NCI-H2107 (cell line): ENCODE measurements at regions not wholly inside any gene's neighbourhood (a gene's known extent, or its start where the extent isn't known, plus 50 kb on each side); places are given as distances from the start of the nearest gene placed in this dataset.

ENCODE experiments used
- DNase-seq: peaks from one replicate; lab custom pipeline; 2025; lab: John Stamatoyannopoulos, UW

DNA sequence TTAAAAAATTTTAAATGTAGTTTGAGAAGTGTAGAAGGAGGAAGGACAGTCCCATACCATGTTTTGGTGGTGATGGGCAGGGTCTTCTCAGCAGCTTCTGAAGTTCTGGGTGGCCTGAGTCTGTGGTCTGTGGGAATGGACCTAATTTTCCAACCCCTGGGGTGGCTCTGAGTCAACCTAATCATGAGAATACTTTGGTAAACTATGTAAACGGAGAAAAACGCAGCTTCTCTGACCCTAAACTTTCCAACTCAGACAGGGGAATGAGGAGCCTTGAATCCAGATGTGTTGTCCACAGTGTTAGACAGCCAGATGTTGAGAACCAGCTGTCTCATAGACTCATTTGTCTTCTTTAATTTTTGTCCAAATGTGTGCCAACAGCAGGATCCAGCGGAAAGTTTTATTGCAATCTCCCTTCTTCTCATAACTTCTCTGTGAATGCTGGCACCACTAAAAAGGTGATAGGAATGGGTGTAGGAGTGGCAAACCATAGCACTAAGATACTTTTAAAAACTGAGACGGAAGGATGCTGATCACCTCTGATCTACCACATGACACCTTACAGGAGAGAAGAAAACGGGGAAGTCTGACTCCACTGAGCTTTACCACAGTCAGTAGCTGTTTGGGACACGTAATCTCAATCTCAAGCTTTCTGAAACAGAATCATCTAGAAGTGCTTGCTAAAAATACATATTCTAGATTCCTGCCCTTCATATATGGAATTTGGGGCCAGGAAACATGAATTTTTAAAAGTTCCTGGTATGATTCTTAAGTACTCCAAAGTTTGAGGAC is 90.5 kb upstream of the PHYHIPL start:
- no peak for DNase-seq

DNA sequence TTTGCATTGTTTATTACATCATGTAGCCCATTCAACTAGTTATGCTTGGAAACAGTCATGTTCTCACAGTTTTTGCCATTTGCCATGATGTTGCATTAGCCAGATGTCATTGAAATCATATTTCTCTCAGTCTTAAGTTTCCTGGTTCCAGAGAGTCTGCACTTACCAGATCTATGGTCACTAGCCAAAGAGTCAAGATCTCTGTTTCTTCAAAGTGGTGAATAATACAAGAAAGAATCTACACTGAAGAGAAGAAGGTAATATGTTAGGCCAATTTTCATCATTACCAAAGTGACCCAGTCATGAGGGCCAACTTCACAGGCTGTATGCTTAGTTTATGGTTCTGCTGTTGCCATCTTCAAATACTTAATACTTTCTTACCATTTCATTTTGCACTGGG is 89.0 kb upstream of the PHYHIPL start:
- DNase-seq = no peak

- no peak for DNase-seq
Observed at GRCh38 chr10:59088912-59089573, 87.4 kb upstream of the PHYHIPL start.

- no peak for DNase-seq
Observed at GRCh38 chr10:59090817-59091622, 85.4 kb upstream of the PHYHIPL start.

GRCh38 chr10:59093461-59093860 is 83.0 kb upstream of the PHYHIPL start:
- no peak for DNase-seq

- DNase-seq = no peak
Observed at GRCh38 chr10:59096631-59097030, 79.8 kb upstream of the PHYHIPL start.

GRCh38 chr10:59098387-59098786 is 78.1 kb upstream of the PHYHIPL start:
- DNase-seq = no peak

GRCh38 chr10:59098831-59099452 is 77.5 kb upstream of the PHYHIPL start:
- DNase-seq = no peak

DNA sequence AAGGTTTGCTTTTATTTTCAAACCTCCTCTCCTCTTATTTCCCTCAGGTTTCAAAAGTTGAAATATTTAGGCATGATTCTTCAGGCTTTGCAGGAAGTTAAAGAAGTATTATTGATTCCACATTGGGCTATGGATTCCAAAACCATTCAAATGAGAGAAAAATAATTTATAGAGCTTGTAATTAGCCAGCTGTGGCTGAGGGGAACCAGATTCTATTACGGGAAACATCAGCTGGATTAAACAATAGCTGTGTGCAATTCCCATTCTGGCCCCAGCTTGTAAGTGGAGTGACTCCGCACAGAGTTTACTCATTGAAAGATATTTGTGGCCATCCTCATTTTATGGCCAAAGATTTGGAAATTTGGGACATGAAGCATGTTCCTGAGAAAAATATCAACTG is 77.0 kb upstream of the PHYHIPL start:
- DNase-seq = no peak

- DNase-seq = no peak
Observed at GRCh38 chr10:59102394-59102793, 74.0 kb upstream of the PHYHIPL start.

DNA sequence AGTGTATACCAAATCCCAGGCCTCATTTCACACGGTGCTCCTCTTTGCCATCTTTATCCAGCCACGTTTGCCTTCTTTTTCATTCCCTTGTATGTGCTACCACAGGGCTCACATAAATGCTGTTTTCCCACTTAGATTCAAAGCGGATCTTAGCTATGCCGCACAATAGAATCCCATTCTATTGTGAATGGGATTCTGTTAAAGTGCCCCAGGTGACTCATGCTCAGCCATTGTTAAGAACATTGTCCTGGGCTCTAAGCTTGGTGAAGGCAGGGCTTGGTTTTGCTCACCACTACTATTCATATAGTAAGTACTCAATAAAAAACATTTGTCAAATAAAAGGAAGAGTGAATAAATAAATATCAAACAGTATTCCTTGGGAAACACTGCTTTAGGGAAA is 72.3 kb upstream of the PHYHIPL start:
- no peak for DNase-seq

DNA sequence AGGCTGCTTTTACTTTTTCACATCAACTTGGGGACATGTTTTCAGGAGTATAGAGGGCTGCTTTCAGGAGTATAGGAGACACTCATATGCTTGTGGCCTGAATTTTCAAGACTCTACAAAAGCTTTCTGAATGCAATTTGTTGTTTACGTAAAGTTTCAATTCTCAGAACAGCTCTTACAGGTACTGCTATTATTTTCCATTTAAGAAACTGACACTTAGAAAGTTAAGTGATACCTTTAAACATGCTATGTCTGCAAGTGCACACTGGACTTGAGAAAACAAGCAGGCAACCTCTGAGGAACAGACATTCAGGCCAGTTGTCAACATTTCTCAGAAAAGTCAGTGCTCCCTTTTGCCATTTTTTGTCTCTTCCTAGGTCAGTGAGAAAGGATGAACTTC is 70.0 kb upstream of the PHYHIPL start:
- no peak for DNase-seq

DNA sequence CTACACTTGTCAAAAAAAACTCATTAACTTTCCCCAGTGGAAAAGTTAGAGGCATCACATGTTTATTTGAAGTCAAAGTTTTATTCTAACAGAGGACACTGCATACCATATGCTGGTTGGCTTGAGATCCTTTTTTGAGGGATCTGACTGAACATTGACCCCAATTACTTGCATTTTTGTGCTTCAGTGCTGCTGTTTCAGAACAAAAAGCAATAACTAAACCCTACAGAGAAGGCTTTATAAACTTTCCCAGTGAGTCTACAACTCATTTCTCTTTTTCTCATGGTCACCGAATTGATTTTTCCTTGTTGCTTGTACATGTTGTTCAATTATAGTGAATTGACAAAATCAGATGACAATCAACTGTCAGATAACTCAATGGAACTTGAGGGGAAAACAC is 69.3 kb upstream of the PHYHIPL start:
- DNase-seq = no peak

DNA sequence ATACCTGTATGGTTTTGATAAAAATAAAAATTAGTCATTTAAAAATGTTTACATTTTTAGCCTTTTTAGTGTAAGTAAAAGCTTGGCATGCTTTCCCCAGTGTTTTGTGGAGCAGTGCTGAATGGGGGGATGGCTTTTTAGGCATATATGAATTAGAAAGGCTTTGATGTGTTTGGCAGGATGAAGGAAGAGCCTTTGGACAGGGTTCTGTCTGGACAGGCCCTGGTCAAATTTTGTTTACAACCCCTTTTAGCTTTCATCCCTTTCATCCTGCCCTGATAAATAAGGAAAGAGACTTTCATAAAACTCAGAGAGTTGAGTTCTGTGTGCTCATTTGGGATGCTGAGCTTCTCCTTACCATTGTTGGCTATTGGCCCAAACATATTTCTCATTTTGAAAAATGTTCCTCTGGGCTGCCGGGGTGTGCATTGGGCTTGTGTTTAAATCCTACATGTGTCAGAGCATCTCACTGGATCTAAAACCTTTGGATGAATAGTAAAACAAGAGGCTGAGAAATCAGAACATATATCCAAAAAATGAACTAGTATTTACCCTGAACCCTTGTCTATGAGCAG is 68.1 kb upstream of the PHYHIPL start:
- DNase-seq = no peak

- DNase-seq = no peak
Observed at GRCh38 chr10:59108886-59109288, 67.6 kb upstream of the PHYHIPL start.

- DNase-seq = no peak
Observed at GRCh38 chr10:59109826-59110225, 66.6 kb upstream of the PHYHIPL start.

DNA sequence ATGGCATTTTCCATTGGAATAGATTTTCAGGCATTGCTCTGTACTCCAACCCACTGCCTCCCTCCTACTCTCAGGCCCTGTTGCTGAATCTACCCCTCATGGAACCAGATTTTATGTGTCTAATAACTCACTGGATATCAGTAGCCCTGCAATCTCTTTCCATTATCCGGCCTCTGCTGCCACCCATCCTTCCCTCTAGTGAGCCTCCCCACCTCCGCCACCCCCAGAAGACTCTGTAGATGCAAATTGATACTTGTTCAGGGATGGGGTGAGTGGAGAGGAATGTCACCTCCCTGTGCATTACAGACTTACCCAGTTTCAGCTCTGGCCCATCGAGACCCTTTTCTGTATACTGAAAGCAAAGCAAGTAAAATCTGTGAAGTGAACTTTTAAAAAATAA is 52.3 kb upstream of the PHYHIPL start:
- no peak for DNase-seq

GRCh38 chr10:59125666-59126065 is 50.8 kb upstream of the PHYHIPL start:
- DNase-seq = no peak

- no peak for DNase-seq
Observed at GRCh38 chr10:59126261-59126660, 50.2 kb upstream of the PHYHIPL start.
